ENCODE measurements at regions not wholly inside any gene's neighbourhood (a gene's known extent, or its start where the extent isn't known, plus 50 kb on each side); places are given as distances from the start of the nearest gene placed in this dataset.

GRCh38 chr4:157521906-157522305, 301.4 kb downstream of the GRIA2 start:
- TF ChIP-seq CTCF (IDR thresholded peaks at IDR 0.05) (no peak), POLR2A (IDR thresholded peaks at IDR 0.05) (no peak), EP300 (IDR thresholded peaks at IDR 0.05) (no peak)

Data from tibial nerve (tissue), 4 donors.